IMR-90 (cell line): ENCODE measurements at regions not wholly inside any gene's neighbourhood (a gene's known extent, or its start where the extent isn't known, plus 50 kb on each side); places are given as distances from the start of the nearest gene placed in this dataset.

Experiments used
- BHLHE40 ChIP-seq: fragments of 150-350 bp; IDR thresholded peaks from 2 replicates; pipeline ENCODE4 v1.6.1; 2016; ENCODE audit warnings: mild to moderate bottlenecking, low read depth, low read length
- CEBPB ChIP-seq: IDR thresholded peaks from 2 replicates; pipeline ENCODE4 v1.6.1; 2012; ENCODE audit warnings: low read depth, low read length, improper control_type of control experiment
- CHD1 ChIP-seq: IDR thresholded peaks from 2 replicates; pipeline ENCODE4 v1.6.1; 2012; ENCODE audit warnings: low read depth, low read length, improper control_type of control experiment
- CTCF ChIP-seq: conservative IDR thresholded peaks from 2 replicates; pipeline ENCODE4 v1.5.1; 2012; ENCODE audit warnings: mild to moderate bottlenecking, low read depth, low read length, improper control_type of control experiment
- FOS ChIP-seq: fragments of 150-350 bp; IDR thresholded peaks from 2 replicates; pipeline ENCODE4 v1.6.1; 2016; ENCODE audit warnings: low read depth, low read length
- MAFK ChIP-seq: IDR thresholded peaks from 2 replicates; pipeline ENCODE4 v1.6.1; 2012; ENCODE audit warnings: low read depth, low read length, improper control_type of control experiment
- MAZ ChIP-seq: IDR thresholded peaks from 2 replicates; pipeline ENCODE4 v1.6.1; 2012; ENCODE audit warnings: low read depth, mild to moderate bottlenecking, low read length, improper control_type of control experiment, moderate library complexity, borderline replicate concordance
- MXI1 ChIP-seq: IDR thresholded peaks from 2 replicates; pipeline ENCODE4 v1.6.1; 2012; ENCODE audit warnings: low read depth, mild to moderate bottlenecking, low read length, moderate library complexity, borderline replicate concordance
- POLR2A ChIP-seq: IDR thresholded peaks from 2 replicates; pipeline ENCODE4 v1.6.1; 2012; ENCODE audit warnings: mild to moderate bottlenecking, low read depth, low read length
- RAD21 ChIP-seq: IDR thresholded peaks from 2 replicates; pipeline ENCODE4 v1.6.1; 2012; ENCODE audit warnings: low read length, improper control_type of control experiment
- SMC3 ChIP-seq: fragments of 150-350 bp; IDR thresholded peaks from 2 replicates; pipeline ENCODE4 v1.6.1; 2016; ENCODE audit warnings: low read depth, mild to moderate bottlenecking, antibody characterized with exemption, low read length, moderate library complexity
- USF2 ChIP-seq: fragments of 150-350 bp; IDR thresholded peaks from 2 replicates; pipeline ENCODE4 v1.6.1; 2017; ENCODE audit warnings: mild to moderate bottlenecking, antibody characterized with exemption, low read length, low read depth

- TF ChIP-seq CEBPB (no peak), CTCF (no peak), POLR2A (no peak), RAD21 (no peak), USF2 (no peak), CHD1 (no peak), MAFK (no peak), SMC3 (no peak), FOS (no peak), BHLHE40 (no peak), MAZ (no peak), MXI1 (no peak)
These were observed 150.4 kb downstream of the RTP4 start for GRCh38 chr3:187518616-187519015.
